Thyroid gland (tissue), 4 donors: ENCODE measurements at regions not wholly inside any gene's neighbourhood (a gene's known extent, or its start where the extent isn't known, plus 50 kb on each side); places are given as distances from the start of the nearest gene placed in this dataset.

Experiments used
- DNase-seq, 2 donors: peaks; one replicate each; pipeline ENCODE4 v3.0.0-alpha.2; 2019
- H3K27ac ChIP-seq, 3 donors: fragments of 200-600 bp; sonication (generic); 1 replicate in 2 of 3; 2 replicates in 1 of 3; pipeline ENCODE4 v1.5.1; 2016 to 2019; ENCODE audit warnings: mild to moderate bottlenecking in 1 of 3, moderate library complexity in 1 of 3
- H3K27me3 ChIP-seq: fragments of 200-600 bp; sonication (generic); one replicate; pipeline ENCODE4 v1.5.1; 2019
- H3K36me3 ChIP-seq, 2 donors: fragments of 200-600 bp; sonication (generic); one replicate each; pipeline ENCODE4 v1.5.1; 2016 to 2019
- H3K4me1 ChIP-seq, 2 donors: fragments of 200-600 bp; sonication (generic); one replicate each; pipeline ENCODE4 v1.5.1; 2017 to 2019
- H3K4me3 ChIP-seq, 3 donors: fragments of 200-600 bp; sonication (generic); replicated peaks in 1 of 3; 1 replicate in 2 of 3; 2 replicates in 1 of 3; pipeline ENCODE4 v1.5.1; 2016; ENCODE audit warnings: mild to moderate bottlenecking in 1 of 3
- H3K9me3 ChIP-seq: fragments of 200-600 bp; sonication (generic); one replicate; pipeline ENCODE4 v1.5.1; 2017
- CTCF ChIP-seq, 6 experiments: fragments of 200-600 bp in 3 of 6; fragments of 450-650 bp in 3 of 6; sonication (generic) in 3 of 6; IDR thresholded peaks; one replicate each; pipeline ENCODE4 v1.5.1; 2016 to 2019; ENCODE audit warnings: antibody characterized with exemption in 6 of 6, mild to moderate bottlenecking in 2 of 6, inconsistent platforms in 1 of 6, moderate library complexity in 1 of 6
- POLR2A ChIP-seq, 2 donors: fragments of 450-650 bp; IDR thresholded peaks; one replicate each; pipeline ENCODE4 v1.6.1; 2017; ENCODE audit warnings: antibody characterized with exemption in 2 of 2, mild to moderate bottlenecking in 2 of 2, moderate library complexity in 1 of 2
- WGBS, 2 donors: methylation state at CpG; one replicate each; pipeline ENCODE4 v1.1.5; 2017; 5-methylcytosine and 5-hydroxymethylcytosine counted together
- intact Hi-C: fragments of 100-400 bp; cut with DNase I; formaldehyde crosslinking; loops from one replicate; pipeline ENCODE4 v1.15.1; 2023

GRCh38 chr9:105172436-105172835, 72.0 kb upstream of the SLC44A1 start:
- no peak overlapping the region for H3K27ac ChIP-seq
- H3K36me3 ChIP-seq: no peaks in the 10 kb centered on the region
- intact Hi-C loops: no loop called here
- TF ChIP-seq POLR2A (IDR thresholded peaks at IDR 0.05) (no peak), CTCF (IDR thresholded peaks at IDR 0.05) (no peak)
- H3K9me3 ChIP-seq: no peaks in the 10 kb centered on the region
- WGBS, 2 donors: 63 to 80% methylated on average over 5 of the region's 5 CpGs
- no peaks in the 10 kb centered on the region for H3K4me1 ChIP-seq
- H3K4me3 ChIP-seq: no peak overlapping the region
- no peaks in the 10 kb centered on the region for H3K27me3 ChIP-seq
- no peak for DNase-seq

GRCh38 chr9:105173306-105173705, 71.1 kb upstream of the SLC44A1 start:
- intact Hi-C loops: no loop called here
- WGBS, 2 donors: 94 to 95% methylated on average over 3 to 4 of the region's 4 CpGs
- H3K9me3 ChIP-seq: no peaks in the 10 kb centered on the region

GRCh38 chr9:105173826-105174225, 70.6 kb upstream of the SLC44A1 start:
- Histone ChIP-seq H3K36me3 (no peaks in the 10 kb centered on the region), H3K4me3 (no peak overlapping the region), H3K4me1 (no peaks in the 10 kb centered on the region), H3K27me3 (no peaks in the 10 kb centered on the region), H3K27ac (no peak overlapping the region), H3K9me3 (no peaks in the 10 kb centered on the region)
- DNase-seq: no peak
- 85 to 94% methylated on average over 4 of the region's 4 CpGs for WGBS, 2 donors
- intact Hi-C loops: no loop called here
- TF ChIP-seq CTCF (IDR thresholded peaks at IDR 0.05): no peak
- TF ChIP-seq POLR2A (IDR thresholded peaks at IDR 0.05): no peak

More at GRCh38 chr9:105173306-105173705, 71.1 kb upstream of the SLC44A1 start:
- H3K27ac ChIP-seq: no peak overlapping the region
- no peaks in the 10 kb centered on the region for H3K36me3 ChIP-seq
- TF ChIP-seq POLR2A (IDR thresholded peaks at IDR 0.05) (no peak), CTCF (IDR thresholded peaks at IDR 0.05) (no peak)
- no peaks in the 10 kb centered on the region for H3K27me3 ChIP-seq
- H3K4me3 ChIP-seq: no peak overlapping the region
- DNase-seq: no peak
- H3K4me1 ChIP-seq: no peaks in the 10 kb centered on the region

- H3K27ac ChIP-seq: no peak overlapping the region
- no peaks in the 10 kb centered on the region for H3K36me3 ChIP-seq
- TF ChIP-seq POLR2A (IDR thresholded peaks at IDR 0.05) (no peak), CTCF (IDR thresholded peaks at IDR 0.05) (no peak)
- intact Hi-C loops: no loop called here
- no peaks in the 10 kb centered on the region for H3K27me3 ChIP-seq
- no peaks in the 10 kb centered on the region for H3K4me1 ChIP-seq
- DNase-seq: no peak
- WGBS, 2 donors: 97 to 100% methylated on average over 3 of the region's 3 CpGs
- no peaks in the 10 kb centered on the region for H3K9me3 ChIP-seq
- H3K4me3 ChIP-seq: no peak overlapping the region
Observed at GRCh38 chr9:105176194-105176593, 68.3 kb upstream of the SLC44A1 start.

GRCh38 chr9:105178076-105178475, 66.4 kb upstream of the SLC44A1 start:
- no peak overlapping the region for H3K4me3 ChIP-seq
- no peaks in the 10 kb centered on the region for H3K27me3 ChIP-seq
- H3K27ac ChIP-seq: no peak overlapping the region
- WGBS, 2 donors: 82 to 84% methylated on average over 10 of the region's 10 CpGs
- no peak for DNase-seq
- no peaks in the 10 kb centered on the region for H3K9me3 ChIP-seq
- TF ChIP-seq POLR2A (IDR thresholded peaks at IDR 0.05) (no peak), CTCF (IDR thresholded peaks at IDR 0.05) (no peak)
- no peaks in the 10 kb centered on the region for H3K36me3 ChIP-seq
- intact Hi-C loops: no loop called here
- H3K4me1 ChIP-seq: no peaks in the 10 kb centered on the region
